Kidney epithelial cell (primary cell): ENCODE measurements at regions not wholly inside any gene's neighbourhood (a gene's known extent, or its start where the extent isn't known, plus 50 kb on each side); places are given as distances from the start of the nearest gene placed in this dataset.

Experiments
- DNase-seq: peaks from one replicate; pipeline ENCODE4 v3.0.0-alpha.2; 2010; ENCODE audit warnings: low read depth
- H3K27me3 ChIP-seq: 2 replicates; pipeline ENCODE4 v1.6.0; 2011; ENCODE audit warnings: low read length; ENCODE audit not compliant: control insufficient read depth, insufficient read depth
- H3K36me3 ChIP-seq: 2 replicates; pipeline ENCODE4 v1.5.1; 2011; ENCODE audit warnings: low read length; ENCODE audit not compliant: control insufficient read depth, insufficient read depth
- H3K4me3 ChIP-seq: 2 replicates; pipeline ENCODE4 v1.5.1; 2011; ENCODE audit warnings: low read depth, mild to moderate bottlenecking, control low read depth, low read length
- CTCF ChIP-seq: IDR thresholded peaks from 2 replicates; pipeline ENCODE4 v1.5.1; 2011; ENCODE audit warnings: mild to moderate bottlenecking, moderate library complexity, low read length, control low read depth, inconsistent platforms; ENCODE audit not compliant: insufficient read depth, poor library complexity, severe bottlenecking

- TF ChIP-seq CTCF, result no peak
- Histone ChIP-seq H3K27me3 (no peaks in the 10 kb centered on the region), H3K36me3 (no peaks in the 10 kb centered on the region), H3K4me3 (no peak overlapping the region)
- no peak for DNase-seq
Observed at GRCh38 chr5:34545164-34545563, 111.0 kb upstream of the RAI14 start.

GRCh38 chr5:34545626-34546025 is 110.5 kb upstream of the RAI14 start:
- DNase-seq, result no peak
- Histone ChIP-seq H3K27me3 (no peaks in the 10 kb centered on the region), H3K4me3 (no peak overlapping the region), H3K36me3 (no peaks in the 10 kb centered on the region)
- no peak for TF ChIP-seq CTCF

- H3K36me3 ChIP-seq, result no peaks in the 10 kb centered on the region
- no peak for DNase-seq
- H3K4me3 ChIP-seq, result no peak overlapping the region
- no peak for TF ChIP-seq CTCF
- H3K27me3 ChIP-seq, result no peaks in the 10 kb centered on the region
Observed at GRCh38 chr5:34547300-34548085, 108.6 kb upstream of the RAI14 start.

GRCh38 chr5:34548086-34548403 is 108.1 kb upstream of the RAI14 start:
- no peak for DNase-seq
- no peak overlapping the region for H3K4me3 ChIP-seq

GRCh38 chr5:34550247-34550646 is 105.9 kb upstream of the RAI14 start:
- TF ChIP-seq CTCF, result no peak

More at GRCh38 chr5:34548086-34548403, 108.1 kb upstream of the RAI14 start:
- H3K27me3 ChIP-seq, result no peaks in the 10 kb centered on the region
- no peak for TF ChIP-seq CTCF
- H3K36me3 ChIP-seq, result no peaks in the 10 kb centered on the region

GRCh38 chr5:34550964-34551363 is 105.2 kb upstream of the RAI14 start:
- no peak for TF ChIP-seq CTCF
- no peaks in the 10 kb centered on the region for H3K36me3 ChIP-seq
- H3K27me3 ChIP-seq, result no peaks in the 10 kb centered on the region
- no peak for DNase-seq
- H3K4me3 ChIP-seq, result no peak overlapping the region

More at GRCh38 chr5:34550247-34550646, 105.9 kb upstream of the RAI14 start:
- DNase-seq, result no peak
- Histone ChIP-seq H3K27me3 (no peaks in the 10 kb centered on the region), H3K4me3 (no peak overlapping the region), H3K36me3 (no peaks in the 10 kb centered on the region)
